CD8-positive, alpha-beta memory T cell (primary cell): ENCODE measurements at regions not wholly inside any gene's neighbourhood (a gene's known extent, or its start where the extent isn't known, plus 50 kb on each side); places are given as distances from the start of the nearest gene placed in this dataset.

Source experiments
- CTCF ChIA-PET: fragments of 350-600 bp; sonication (Branson Sonifier 250); formaldehyde crosslinking; loops from one replicate; lab custom pipeline; 2021; ENCODE audit warnings: antibody characterized with exemption; lab: Charles Lee
- POLR2A ChIA-PET: fragments of 350-600 bp; sonication (Branson Sonifier 250); formaldehyde crosslinking; loops from one replicate; lab custom pipeline; 2021; ENCODE audit warnings: antibody characterized with exemption; lab: Charles Lee
- DNase-seq, 5 donors: peaks; one replicate each; pipeline versions ENCODE4 v3.0.0 to v3.0.0-alpha.2; 2020 to 2022; ENCODE audit warnings: mixed read lengths in 1 of 5
- H3K27ac ChIP-seq: one replicate; pipeline ENCODE4 v1.7.0; 2013; ENCODE audit warnings: low read depth, mild to moderate bottlenecking, low read length, moderate library complexity
- H3K27me3 ChIP-seq: 2 replicates; pipeline ENCODE4 v1.7.0; 2013; ENCODE audit warnings: low read length, mild to moderate bottlenecking; ENCODE audit not compliant: insufficient read depth, poor library complexity, severe bottlenecking
- H3K36me3 ChIP-seq: 2 replicates; pipeline ENCODE4 v1.7.0; 2013; ENCODE audit warnings: mild to moderate bottlenecking, low read length, moderate library complexity; ENCODE audit not compliant: insufficient read depth
- H3K4me1 ChIP-seq: 2 replicates; pipeline ENCODE4 v1.7.0; 2013; ENCODE audit warnings: mild to moderate bottlenecking, low read length, moderate library complexity; ENCODE audit not compliant: insufficient read depth
- H3K4me3 ChIP-seq: 2 replicates; pipeline ENCODE4 v1.7.0; 2013; ENCODE audit warnings: mild to moderate bottlenecking, low read length
- H3K9me3 ChIP-seq: 2 replicates; pipeline ENCODE4 v1.7.0; 2013; ENCODE audit warnings: mild to moderate bottlenecking, low read length
- H3K27ac Mint-ChIP-seq, 8 donors: one replicate each; pipeline ENCODE4 v1.8.0; 2020 to 2021; ENCODE audit warnings: mixed read lengths in 8 of 8, mild to moderate bottlenecking in 6 of 8, inconsistent platforms in 3 of 8, moderate library complexity in 3 of 8
- H3K27me3 Mint-ChIP-seq, 2 donors: one replicate each; pipeline ENCODE4 v1.8.0; 2020 to 2021; ENCODE audit warnings: mixed read lengths in 2 of 2, mild to moderate bottlenecking in 1 of 2, moderate library complexity in 1 of 2
- H3K36me3 Mint-ChIP-seq, 3 donors: one replicate each; pipeline ENCODE4 v1.8.0; 2020 to 2021; ENCODE audit warnings: mixed read lengths in 3 of 3, inconsistent platforms in 1 of 3, mild to moderate bottlenecking in 1 of 3
- H3K4me1 Mint-ChIP-seq, 3 donors: one replicate each; pipeline ENCODE4 v1.8.0; 2020 to 2021; ENCODE audit warnings: mixed read lengths in 3 of 3, inconsistent platforms in 1 of 3, mild to moderate bottlenecking in 1 of 3
- H3K4me3 Mint-ChIP-seq, 7 donors: one replicate each; pipeline ENCODE4 v1.8.0; 2020 to 2021; ENCODE audit warnings: mixed read lengths in 7 of 7, mild to moderate bottlenecking in 6 of 7, moderate library complexity in 4 of 7, inconsistent platforms in 2 of 7
- H3K9me3 Mint-ChIP-seq, 5 donors: one replicate each; pipeline ENCODE4 v1.8.0; 2020 to 2022; ENCODE audit warnings: mixed read lengths in 5 of 5, mild to moderate bottlenecking in 3 of 5, moderate library complexity in 2 of 5, inconsistent platforms in 1 of 5

- Histone ChIP-seq H3K4me1 (peaks cover 38% of the 10 kb centered on the region), H3K36me3 (no peaks in the 10 kb centered on the region), H3K27ac (no peak overlapping the region), H3K27me3 (no peaks in the 10 kb centered on the region), H3K9me3 (no peaks in the 10 kb centered on the region), H3K4me3 (no peak overlapping the region)
- no peak for DNase-seq
- H3K27ac Mint-ChIP-seq = peak overlapping the region in 1 of 8 donors; percentile 10
- peaks cover 0 to 6% (median 0%) of the 10 kb centered on the region in 3 donors for H3K36me3 Mint-ChIP-seq
- peaks cover 2 to 3% of the 10 kb centered on the region in 2 donors for H3K27me3 Mint-ChIP-seq
- H3K4me1 Mint-ChIP-seq = peaks cover 32 to 48% (median 45%) of the 10 kb centered on the region in 3 donors
- H3K9me3 Mint-ChIP-seq = peaks cover 0 to 10% (median 3%) of the 10 kb centered on the region in 5 donors
- H3K4me3 Mint-ChIP-seq = no peak overlapping the region
- POLR2A ChIA-PET = no interaction called here
- CTCF ChIA-PET = no interaction called here
Observed at GRCh38 chr9:88920645-88921044, 70.6 kb upstream of the S1PR3 start.

GRCh38 chr9:88922091-88922490, 69.2 kb upstream of the S1PR3 start:
- CTCF ChIA-PET = no interaction called here
- peaks cover 33 to 56% (median 50%) of the 10 kb centered on the region in 3 donors for H3K4me1 Mint-ChIP-seq
- peaks cover 0 to 9% (median 3%) of the 10 kb centered on the region in 5 donors for H3K9me3 Mint-ChIP-seq

GRCh38 chr9:88923092-88923491, 68.2 kb upstream of the S1PR3 start:
- H3K27ac ChIP-seq = no peak overlapping the region
- peak overlapping the region in 4 of 8 donors; percentile 15 to 96 (median 36) for H3K27ac Mint-ChIP-seq

More at GRCh38 chr9:88922091-88922490, 69.2 kb upstream of the S1PR3 start:
- H3K9me3 ChIP-seq = no peaks in the 10 kb centered on the region
- peak overlapping the region in 5 of 8 donors; percentile 18 to 62 (median 26) for H3K27ac Mint-ChIP-seq
- peak overlapping the region; percentile 29 for H3K4me3 ChIP-seq
- peaks cover 0 to 3% (median 0%) of the 10 kb centered on the region in 3 donors for H3K36me3 Mint-ChIP-seq
- peak overlapping the region in 6 of 7 donors; percentile 47 to 74 (median 55) for H3K4me3 Mint-ChIP-seq
- no peaks in the 10 kb centered on the region for H3K36me3 ChIP-seq
- no peaks in the 10 kb centered on the region for H3K27me3 ChIP-seq
- peaks cover 40% of the 10 kb centered on the region for H3K4me1 ChIP-seq
- H3K27me3 Mint-ChIP-seq = peaks cover 0 to 2% of the 10 kb centered on the region in 2 donors
- DNase-seq = peak; percentile 9 to 78 (median 50)
- H3K27ac ChIP-seq = no peak overlapping the region
- POLR2A ChIA-PET = interaction anchor here (0.6 to 0.7 kb wide), 2 partner anchors 9 to 39 kb away, joined by 3 read pairs; no protein-coding TSS in a partner anchor

GRCh38 chr9:88923653-88924288, 67.5 kb upstream of the S1PR3 start:
- H3K4me3 ChIP-seq = no peak overlapping the region
- POLR2A ChIA-PET = no interaction called here
- H3K27ac ChIP-seq = no peak overlapping the region
- H3K4me1 Mint-ChIP-seq = peaks cover 39 to 62% (median 56%) of the 10 kb centered on the region in 3 donors
- H3K9me3 Mint-ChIP-seq = peaks cover 0 to 9% (median 3%) of the 10 kb centered on the region in 5 donors
- peaks cover 0 to 2% of the 10 kb centered on the region in 2 donors for H3K27me3 Mint-ChIP-seq
- CTCF ChIA-PET = no interaction called here
- peak in 1 of 5 donors; percentile 50 for DNase-seq
- H3K36me3 ChIP-seq = no peaks in the 10 kb centered on the region
- H3K4me1 ChIP-seq = peaks cover 43% of the 10 kb centered on the region
- no peaks in the 10 kb centered on the region for H3K36me3 Mint-ChIP-seq
- H3K9me3 ChIP-seq = no peaks in the 10 kb centered on the region
- no peaks in the 10 kb centered on the region for H3K27me3 ChIP-seq
- peak overlapping the region in 4 of 8 donors; percentile 15 to 96 (median 37) for H3K27ac Mint-ChIP-seq
- H3K4me3 Mint-ChIP-seq = peak overlapping the region in 3 of 7 donors; percentile 56 to 77 (median 61)

More at GRCh38 chr9:88923092-88923491, 68.2 kb upstream of the S1PR3 start:
- Histone ChIP-seq H3K4me3 (no peak overlapping the region), H3K4me1 (peaks cover 43% of the 10 kb centered on the region), H3K36me3 (no peaks in the 10 kb centered on the region), H3K9me3 (no peaks in the 10 kb centered on the region), H3K27me3 (no peaks in the 10 kb centered on the region)
- ChIA-PET CTCF (no interaction called here), POLR2A (no interaction called here)
- peaks cover 39 to 62% (median 56%) of the 10 kb centered on the region in 3 donors for H3K4me1 Mint-ChIP-seq
- no peaks in the 10 kb centered on the region for H3K36me3 Mint-ChIP-seq
- H3K9me3 Mint-ChIP-seq = peaks cover 0 to 9% (median 3%) of the 10 kb centered on the region in 5 donors
- peak overlapping the region in 5 of 7 donors; percentile 2 to 77 (median 56) for H3K4me3 Mint-ChIP-seq
- H3K27me3 Mint-ChIP-seq = peaks cover 0 to 2% of the 10 kb centered on the region in 2 donors
- no peak for DNase-seq

- H3K27me3 ChIP-seq = no peaks in the 10 kb centered on the region
- no peak for DNase-seq
- peaks cover 0 to 3% (median 0%) of the 10 kb centered on the region in 5 donors for H3K9me3 Mint-ChIP-seq
- ChIA-PET CTCF (no interaction called here), POLR2A (no interaction called here)
- H3K4me1 ChIP-seq = peaks cover 40% of the 10 kb centered on the region
- H3K36me3 ChIP-seq = no peaks in the 10 kb centered on the region
- peaks cover under 1 to 2% of the 10 kb centered on the region in 2 donors for H3K27me3 Mint-ChIP-seq
- no peaks in the 10 kb centered on the region for H3K9me3 ChIP-seq
- no peak overlapping the region for H3K4me3 ChIP-seq
- no peak overlapping the region for H3K27ac ChIP-seq
- H3K4me3 Mint-ChIP-seq = no peak overlapping the region
- no peaks in the 10 kb centered on the region for H3K36me3 Mint-ChIP-seq
- H3K27ac Mint-ChIP-seq = no peak overlapping the region
- H3K4me1 Mint-ChIP-seq = peaks cover 35 to 58% (median 46%) of the 10 kb centered on the region in 3 donors
Observed at GRCh38 chr9:88925481-88925880, 65.8 kb upstream of the S1PR3 start.

GRCh38 chr9:88926781-88927505, 64.3 kb upstream of the S1PR3 start:
- Mint-ChIP-seq H3K27ac (peak overlapping the region in 1 of 8 donors; percentile 69), H3K4me3 (no peak overlapping the region), H3K4me1 (peaks cover 24 to 44% (median 32%) of the 10 kb centered on the region in 3 donors), H3K9me3 (peaks cover 0 to 7% (median 0%) of the 10 kb centered on the region in 5 donors), H3K27me3 (peaks cover 5 to 6% of the 10 kb centered on the region in 2 donors), H3K36me3 (no peaks in the 10 kb centered on the region)
- H3K36me3 ChIP-seq = no peaks in the 10 kb centered on the region
- H3K27ac ChIP-seq = no peak overlapping the region
- CTCF ChIA-PET = no interaction called here
- DNase-seq = no peak
- POLR2A ChIA-PET = no interaction called here
- H3K4me3 ChIP-seq = no peak overlapping the region
- H3K27me3 ChIP-seq = no peaks in the 10 kb centered on the region
- peaks cover 26% of the 10 kb centered on the region for H3K4me1 ChIP-seq
- no peaks in the 10 kb centered on the region for H3K9me3 ChIP-seq

- H3K4me3 ChIP-seq = no peak overlapping the region
- POLR2A ChIA-PET = no interaction called here
- Mint-ChIP-seq H3K9me3 (peaks cover 0 to 7% (median 0%) of the 10 kb centered on the region in 5 donors), H3K4me3 (no peak overlapping the region), H3K36me3 (no peaks in the 10 kb centered on the region), H3K27me3 (peaks cover 8 to 11% of the 10 kb centered on the region in 2 donors), H3K27ac (no peak overlapping the region), H3K4me1 (peaks cover 18 to 38% (median 26%) of the 10 kb centered on the region in 3 donors)
- no peak for DNase-seq
- H3K9me3 ChIP-seq = no peaks in the 10 kb centered on the region
- H3K4me1 ChIP-seq = peaks cover 20% of the 10 kb centered on the region
- H3K36me3 ChIP-seq = no peaks in the 10 kb centered on the region
- no peaks in the 10 kb centered on the region for H3K27me3 ChIP-seq
- no peak overlapping the region for H3K27ac ChIP-seq
- CTCF ChIA-PET = no interaction called here
Observed at GRCh38 chr9:88927510-88927909, 63.8 kb upstream of the S1PR3 start.

GRCh38 chr9:88930716-88931115, 60.6 kb upstream of the S1PR3 start:
- peaks cover 5% of the 10 kb centered on the region for H3K4me1 ChIP-seq
- ChIA-PET POLR2A (no interaction called here), CTCF (no interaction called here)
- H3K9me3 ChIP-seq = no peaks in the 10 kb centered on the region
- no peaks in the 10 kb centered on the region for H3K36me3 ChIP-seq
- H3K4me3 Mint-ChIP-seq = no peak overlapping the region
- H3K27me3 Mint-ChIP-seq = peaks cover 14 to 19% of the 10 kb centered on the region in 2 donors
- H3K27me3 ChIP-seq = no peaks in the 10 kb centered on the region
- H3K27ac Mint-ChIP-seq = no peak overlapping the region
- no peak for DNase-seq
- no peaks in the 10 kb centered on the region for H3K36me3 Mint-ChIP-seq
- no peak overlapping the region for H3K4me3 ChIP-seq
- H3K27ac ChIP-seq = no peak overlapping the region
- H3K9me3 Mint-ChIP-seq = peaks cover 0 to 7% (median 0%) of the 10 kb centered on the region in 5 donors
- peaks cover 7 to 15% (median 11%) of the 10 kb centered on the region in 3 donors for H3K4me1 Mint-ChIP-seq
